ENCODE measurements at regions not wholly inside any gene's neighbourhood (a gene's known extent, or its start where the extent isn't known, plus 50 kb on each side); places are given as distances from the start of the nearest gene placed in this dataset.

DNA sequence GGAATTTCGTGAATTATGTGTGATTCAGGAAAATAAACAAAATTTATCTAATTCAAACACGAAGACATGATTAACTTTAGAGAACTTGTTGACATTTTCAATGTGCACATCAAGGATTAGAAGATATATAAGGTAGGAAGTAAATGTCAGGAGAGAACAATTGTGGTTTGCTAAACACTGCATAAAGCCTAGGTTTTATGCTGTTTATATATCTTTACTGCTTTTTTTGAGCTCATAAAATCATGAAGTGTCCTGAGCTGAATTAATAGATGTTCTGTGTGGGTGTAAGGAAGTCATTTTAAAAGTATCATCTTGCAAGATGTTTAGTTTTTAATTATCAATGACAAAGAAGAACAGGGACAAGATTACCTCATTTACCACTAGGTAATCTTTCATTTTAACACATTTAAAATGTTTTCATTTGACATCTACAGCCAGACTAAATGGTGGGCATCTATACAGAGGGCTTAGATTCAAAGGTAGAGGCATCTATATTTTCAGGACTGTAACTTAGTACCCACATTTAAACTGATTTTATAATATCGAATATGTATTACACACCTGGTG is 382.8 kb downstream of the ADAMTS20 start:
- DNase-seq, result no peak

DNA sequence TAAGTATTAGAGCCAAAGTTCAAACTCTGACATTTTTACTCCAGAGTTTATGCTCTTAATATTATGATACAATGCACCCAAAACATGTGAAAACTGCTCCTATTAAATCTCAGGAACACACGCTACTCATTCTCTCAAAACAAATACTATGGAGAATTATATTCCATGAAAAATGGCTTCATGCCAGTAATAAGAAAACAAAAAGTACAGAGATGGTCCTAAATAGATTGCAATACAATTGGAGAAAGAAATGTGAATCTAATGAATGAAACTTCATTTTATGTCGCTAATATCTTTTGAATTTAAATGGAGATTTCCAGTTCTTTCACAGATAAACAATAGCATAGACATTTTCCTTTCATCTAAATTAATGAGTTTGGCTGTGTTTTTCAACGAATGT is 384.3 kb downstream of the ADAMTS20 start:
- no peak for DNase-seq

DNA sequence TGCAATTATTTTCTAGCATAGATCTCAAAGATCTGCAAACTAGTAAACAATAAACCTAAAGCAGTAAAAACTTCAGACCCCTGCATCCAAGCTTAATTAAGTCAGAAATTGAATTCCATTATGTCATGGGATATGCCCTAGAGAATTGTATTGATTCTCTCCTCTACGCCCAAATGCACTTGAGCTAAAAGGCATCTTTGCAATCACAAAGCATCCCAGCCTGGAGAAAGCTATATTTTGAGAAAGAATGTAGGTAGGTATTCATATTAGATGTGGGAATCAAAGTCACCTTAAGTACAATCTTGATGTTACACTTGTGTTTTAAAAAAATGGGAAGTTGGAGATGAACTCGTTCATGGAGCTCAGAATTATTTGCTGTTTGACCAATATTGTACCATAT is 386.7 kb downstream of the ADAMTS20 start:
- DNase-seq, result no peak

DNA sequence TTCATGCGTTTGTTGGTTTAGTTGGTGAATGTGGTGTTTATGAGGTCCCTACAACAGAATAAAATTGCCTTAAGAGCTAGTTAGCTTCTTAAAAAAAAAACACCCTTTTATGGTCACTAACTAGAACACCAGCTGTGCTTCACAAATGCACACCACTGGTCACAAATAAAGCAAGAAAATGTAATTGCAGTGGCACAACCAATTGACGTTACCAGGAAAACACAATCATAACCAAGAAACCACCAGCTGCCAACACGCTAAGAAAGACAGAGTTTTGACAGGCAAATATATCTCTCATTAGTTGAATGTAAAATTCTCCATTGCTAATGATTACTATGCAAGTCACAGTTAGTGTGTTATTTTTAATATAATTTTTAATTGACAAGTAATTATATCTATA is 389.9 kb downstream of the ADAMTS20 start:
- DNase-seq, result no peak

DNA sequence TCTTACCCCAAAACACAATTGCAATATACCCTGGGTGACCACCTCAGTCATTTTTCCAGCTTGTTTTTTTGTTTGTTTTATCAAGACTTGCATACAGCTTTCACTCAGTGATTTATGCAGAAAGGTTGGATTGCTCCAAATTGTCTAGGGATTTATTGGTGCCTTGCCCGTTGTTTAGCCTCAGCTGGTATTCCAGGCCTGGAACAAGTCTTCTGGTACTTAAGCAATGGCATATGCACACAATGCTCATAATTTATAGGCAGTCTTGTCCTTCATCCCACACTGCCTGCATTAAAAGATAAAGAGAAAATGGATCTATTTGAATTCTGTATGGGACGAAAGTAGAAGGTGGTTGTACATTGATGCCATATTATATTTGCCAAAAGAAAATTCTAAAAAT is 392.5 kb downstream of the ADAMTS20 start:
- no peak for DNase-seq

DNA sequence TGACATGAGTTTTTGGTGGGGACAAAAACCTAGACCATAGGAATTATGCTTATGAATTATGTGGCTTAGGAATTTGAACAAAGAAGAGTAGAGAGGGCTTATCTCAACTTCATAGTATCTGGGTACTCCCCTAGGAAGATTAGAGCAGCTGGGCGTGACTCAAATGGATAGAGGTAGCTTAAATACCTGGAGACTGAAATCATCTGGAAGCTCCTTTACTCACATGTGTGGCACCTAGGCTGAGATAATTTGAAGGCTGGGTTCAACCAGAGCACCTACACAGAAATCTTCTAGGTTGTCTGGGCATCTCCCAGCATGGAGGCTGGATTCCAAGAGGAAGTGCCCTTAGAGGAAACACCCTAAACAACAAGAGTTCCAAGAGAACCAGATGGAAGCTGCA is 393.9 kb downstream of the ADAMTS20 start:
- DNase-seq, result no peak

DNA sequence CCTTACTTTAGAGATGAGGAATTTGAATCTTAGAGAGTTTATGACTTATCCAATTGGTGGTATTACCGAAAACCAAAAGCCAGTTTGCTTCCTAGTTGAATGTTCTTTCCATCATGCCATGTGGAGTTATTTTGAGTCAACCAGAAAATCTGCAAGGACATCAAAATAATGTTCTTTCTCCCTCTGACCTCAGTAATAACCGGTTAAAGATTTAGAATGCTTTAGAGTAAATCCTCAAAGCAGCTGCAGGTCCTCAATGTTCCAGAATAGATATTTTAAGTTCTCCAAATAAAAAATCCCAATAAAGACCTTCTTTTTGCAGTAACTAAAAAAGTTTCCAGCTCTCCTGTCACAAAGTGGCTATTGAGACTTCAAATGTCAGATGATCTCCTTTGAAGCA is 396.6 kb downstream of the ADAMTS20 start:
- DNase-seq, result no peak

DNA sequence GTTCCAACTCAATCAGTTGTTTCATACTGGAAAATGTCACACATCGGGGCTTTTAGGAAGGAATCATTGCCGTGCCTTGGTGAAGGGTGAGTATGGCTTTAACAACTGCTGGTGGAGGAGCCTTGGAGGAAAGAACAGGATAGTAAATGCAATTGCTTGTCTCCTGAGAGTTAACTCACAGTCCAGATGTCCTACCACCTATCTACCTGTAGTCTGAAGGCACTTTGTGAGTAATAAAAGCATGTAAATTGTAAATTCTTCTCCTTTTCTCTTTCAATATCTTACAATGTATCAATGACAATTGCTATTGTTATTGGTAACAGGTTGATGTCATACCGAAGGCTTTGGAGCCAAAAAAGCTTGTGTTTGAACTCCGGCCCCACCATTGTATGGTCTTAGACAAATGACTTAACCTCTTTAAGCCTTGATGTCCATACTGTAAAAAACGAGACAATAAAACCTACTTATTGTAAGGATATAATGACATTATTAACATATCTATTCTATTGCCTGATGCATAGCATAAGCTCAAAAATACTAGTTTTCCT is 397.4 kb downstream of the ADAMTS20 start:
- DNase-seq, result no peak

DNA sequence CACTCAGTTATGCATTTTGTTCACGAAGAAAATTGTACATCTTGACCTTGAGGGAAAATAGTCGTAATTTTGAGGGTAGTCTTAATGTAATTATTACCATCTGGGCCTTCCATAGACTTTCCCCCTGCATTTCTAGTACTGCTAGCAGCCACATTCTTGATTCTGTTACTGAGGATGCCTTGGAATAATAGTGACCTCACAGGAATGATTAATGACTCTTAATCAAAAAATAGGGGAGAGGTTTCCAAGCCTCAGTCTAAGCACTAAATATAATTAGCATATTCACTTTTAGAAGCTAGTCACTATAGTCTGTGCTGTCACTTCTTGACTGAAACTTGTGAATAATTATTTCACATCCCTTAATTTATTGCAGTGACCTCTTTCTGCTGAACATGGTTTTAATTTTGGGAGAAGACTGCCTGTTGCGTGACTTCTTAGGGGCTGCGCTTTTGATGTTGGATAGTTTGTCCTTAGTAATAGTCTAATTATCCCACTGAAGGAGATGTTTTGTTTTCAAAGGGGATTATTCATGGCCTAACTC is 400.5 kb downstream of the ADAMTS20 start:
- no peak for DNase-seq

DNA sequence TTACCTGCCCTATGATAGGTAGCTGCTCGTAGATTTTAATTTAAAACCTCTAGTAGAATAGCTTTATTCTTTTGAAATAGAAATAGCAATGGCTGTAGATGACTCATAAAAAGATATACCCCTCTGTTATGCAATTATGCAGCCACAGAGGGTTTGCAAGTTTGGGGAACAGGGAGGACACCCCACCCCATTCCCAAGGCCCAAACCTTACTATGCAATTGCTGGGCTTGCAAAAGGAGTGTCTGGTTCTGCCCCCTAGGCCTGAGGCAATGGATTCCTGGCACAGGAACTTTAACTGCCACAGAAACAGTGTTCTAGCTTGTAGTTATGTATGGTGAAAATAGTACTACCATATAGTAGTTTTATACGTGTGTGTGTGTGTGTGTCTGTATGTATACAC is 403.3 kb downstream of the ADAMTS20 start:
- DNase-seq, result no peak

DNA sequence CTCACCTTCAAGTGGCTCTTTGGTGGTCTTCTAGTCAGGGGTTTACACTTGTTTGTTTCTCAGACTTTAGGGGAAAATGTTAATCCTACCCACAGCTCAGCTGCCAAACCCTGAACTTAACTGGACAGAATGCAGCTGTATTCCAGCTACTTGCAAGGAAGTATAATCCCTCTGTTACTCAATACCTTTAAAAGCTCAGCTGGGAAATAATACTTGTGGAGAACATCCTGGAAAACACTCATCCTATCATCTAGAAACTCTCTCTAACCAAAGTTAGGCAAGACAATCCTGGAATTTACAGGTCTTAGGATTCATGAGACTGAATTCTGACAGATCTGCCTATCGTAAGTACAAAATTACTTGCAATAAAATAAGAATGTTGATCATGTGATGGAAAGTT is 404.1 kb downstream of the ADAMTS20 start:
- DNase-seq, result no peak

DNA sequence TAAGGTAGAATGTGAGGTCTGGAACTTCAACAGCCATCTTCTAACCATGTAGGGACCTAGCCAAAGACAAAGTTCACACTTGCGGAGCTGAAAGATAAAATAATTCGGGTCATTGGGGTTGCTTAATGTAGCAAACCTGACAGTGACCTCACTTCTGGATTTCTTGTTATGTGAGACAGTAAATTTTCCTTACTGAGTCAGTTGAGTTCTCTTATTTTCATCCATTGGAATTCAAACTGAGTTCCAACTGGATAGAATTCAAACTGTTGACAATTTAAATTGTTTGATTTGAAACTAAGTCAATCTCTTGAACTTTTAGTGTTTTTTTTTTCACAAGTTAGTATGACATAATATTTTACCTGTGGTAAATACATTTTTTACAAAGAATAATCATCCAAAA is 406.5 kb downstream of the ADAMTS20 start:
- no peak for DNase-seq

DNA sequence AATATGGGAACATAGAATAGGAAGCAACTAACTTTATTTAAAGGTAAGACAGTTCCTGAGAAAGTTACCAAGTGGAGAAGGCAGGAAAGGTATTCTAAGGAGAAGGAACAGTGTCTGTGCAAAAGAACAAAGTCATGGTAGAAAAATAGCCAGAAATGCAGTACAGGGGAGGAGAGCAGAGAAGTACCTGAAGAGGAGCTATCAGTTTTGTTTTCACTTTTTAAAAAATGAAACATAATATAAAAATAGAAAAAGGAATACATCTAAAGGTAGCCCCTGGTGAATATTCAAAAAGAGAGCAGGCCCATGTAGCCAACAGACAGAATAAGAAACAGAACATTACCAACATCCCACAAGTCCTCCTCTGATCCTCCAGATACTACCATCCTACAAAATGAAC is 408.7 kb downstream of the ADAMTS20 start:
- no peak for DNase-seq

DNA sequence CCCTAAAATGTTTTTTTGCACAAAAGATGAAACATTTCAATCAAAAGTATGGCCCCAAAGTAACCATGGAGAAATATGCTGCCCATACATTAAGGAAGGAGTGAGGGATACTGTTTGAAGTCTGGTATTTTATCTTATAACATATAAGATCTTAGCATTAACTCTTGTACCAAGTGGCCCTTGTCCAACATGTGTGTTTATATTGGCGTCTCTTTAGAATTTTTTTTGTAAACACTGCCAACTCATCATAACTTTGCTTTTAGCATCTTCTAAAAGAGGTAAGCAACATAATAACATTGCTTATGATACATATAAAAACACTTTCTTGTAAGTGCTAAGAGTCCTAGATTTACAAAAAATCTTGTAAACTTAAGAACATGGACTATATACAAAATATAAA is 419.7 kb downstream of the ADAMTS20 start:
- no peak for DNase-seq

DNA sequence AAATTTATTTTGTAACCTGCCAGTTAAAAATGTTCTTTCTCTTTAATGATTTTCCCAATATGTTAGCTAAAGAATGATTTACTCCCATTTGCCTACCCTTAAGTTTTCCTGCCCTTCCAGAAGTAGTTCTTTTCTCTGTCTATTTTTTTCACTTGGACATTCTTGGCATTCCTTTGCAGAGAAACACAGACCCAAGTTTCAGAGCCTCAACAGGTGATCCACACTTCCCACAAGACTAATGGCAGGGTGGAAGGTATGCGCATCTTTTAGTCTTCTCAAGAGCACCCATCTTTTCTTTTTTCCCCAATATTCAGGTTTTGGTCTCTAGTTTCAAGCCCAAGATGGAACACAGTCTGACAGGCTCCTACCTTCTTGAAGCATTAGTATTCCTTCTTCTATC is 420.7 kb downstream of the ADAMTS20 start:
- DNase-seq, result no peak

DNA sequence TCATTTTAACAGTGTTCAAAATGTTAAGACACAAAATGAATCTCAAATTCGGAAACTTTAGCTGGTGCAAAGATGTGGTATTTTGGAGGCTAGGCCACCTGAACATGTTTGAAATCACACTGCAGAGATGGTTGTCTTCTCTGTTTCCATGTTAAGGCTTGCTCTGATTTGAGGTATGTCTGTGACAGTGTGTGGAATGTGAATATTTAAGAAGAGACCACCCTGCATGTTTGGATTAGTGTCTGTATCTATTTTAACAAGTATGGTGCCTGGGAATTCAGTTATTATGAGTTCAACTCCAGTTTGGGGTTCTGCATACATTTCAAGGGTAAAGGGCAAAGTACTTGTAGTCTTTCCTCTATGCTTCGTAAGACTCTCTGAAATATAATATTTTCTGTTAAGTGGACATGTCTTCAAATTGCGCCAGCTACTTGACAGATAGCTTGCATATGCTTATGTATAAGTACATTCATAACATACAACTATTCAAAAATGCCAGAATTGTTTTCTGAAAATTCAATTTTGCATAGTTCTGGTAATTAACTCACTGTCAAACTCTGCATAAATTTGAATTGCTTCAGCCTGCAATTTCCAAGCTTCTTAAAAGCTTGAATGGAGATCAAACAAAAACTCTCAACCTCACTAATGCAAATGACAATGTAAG is 424.0 kb downstream of the ADAMTS20 start:
- no peak for DNase-seq

DNA sequence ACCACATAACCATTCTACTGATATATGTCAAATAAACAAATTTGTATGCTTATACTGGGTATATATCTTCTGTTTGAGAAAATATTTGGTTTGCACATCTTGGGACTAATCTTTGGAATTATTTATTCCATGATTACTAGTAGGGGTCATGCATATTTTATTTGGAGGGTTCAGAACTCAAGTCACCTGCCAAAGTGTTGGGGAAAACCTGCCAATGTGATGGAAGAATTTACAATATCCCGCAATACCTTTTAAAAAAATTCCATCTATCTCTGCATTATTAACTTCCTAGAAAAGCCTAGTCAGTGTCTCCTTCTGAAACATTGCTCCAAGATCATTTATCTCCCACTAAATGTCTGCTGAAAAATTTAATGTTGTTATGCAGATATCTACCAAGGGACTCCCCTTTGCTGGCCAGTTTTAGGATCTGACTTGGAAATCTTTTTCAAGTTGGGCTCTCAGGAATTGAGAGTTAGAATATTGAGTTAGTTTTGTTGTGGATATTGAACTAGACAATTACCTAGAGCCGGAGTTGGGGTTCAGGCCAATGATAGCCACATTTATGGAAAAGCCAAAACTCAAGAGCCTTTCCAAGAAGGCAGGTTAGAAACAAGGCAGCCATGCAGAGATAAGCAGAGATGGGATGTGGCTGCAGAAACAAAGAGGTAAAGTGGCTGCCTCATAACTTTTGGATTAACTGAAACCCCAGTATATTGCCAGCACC is 425.2 kb downstream of the ADAMTS20 start:
- no peak for DNase-seq

DNA sequence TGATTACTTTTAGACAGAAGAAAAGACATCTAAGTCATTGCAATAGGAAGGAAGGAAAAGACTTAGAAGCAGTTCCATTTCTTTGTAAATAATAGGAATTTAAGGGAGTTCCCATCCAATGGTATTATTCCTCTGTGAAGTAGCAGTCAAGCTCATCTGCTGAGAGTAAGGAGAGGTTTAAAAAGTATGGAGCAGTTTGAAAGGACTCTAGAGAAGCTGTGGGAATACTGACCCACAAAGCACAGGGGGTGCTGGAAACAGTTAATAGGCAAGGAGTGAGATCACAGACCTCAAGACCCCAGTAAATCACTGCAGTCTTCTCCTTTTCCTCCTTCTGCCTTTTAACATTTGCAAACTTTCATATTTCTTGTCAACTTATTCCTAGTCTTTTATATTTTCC is 428.5 kb downstream of the ADAMTS20 start:
- DNase-seq, result no peak

DNA sequence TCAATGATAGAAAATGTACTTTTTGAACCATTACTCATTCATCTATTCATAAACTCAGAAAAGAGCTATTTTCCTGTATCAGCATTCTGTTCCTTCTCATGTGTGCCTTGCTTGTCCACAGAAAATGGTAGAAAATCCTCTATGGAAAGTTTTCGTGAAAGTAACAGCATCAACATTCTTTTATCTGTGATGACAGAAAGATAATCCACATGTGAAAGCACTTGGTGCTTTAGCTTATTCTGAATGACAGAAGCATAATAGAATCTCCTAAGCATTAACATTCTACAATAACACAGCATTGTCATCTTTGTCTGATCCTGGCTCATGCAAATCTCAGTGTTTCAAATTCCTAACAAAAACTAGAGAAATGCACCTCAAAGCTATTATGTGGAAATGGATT is 431.9 kb downstream of the ADAMTS20 start:
- no peak for DNase-seq

DNA sequence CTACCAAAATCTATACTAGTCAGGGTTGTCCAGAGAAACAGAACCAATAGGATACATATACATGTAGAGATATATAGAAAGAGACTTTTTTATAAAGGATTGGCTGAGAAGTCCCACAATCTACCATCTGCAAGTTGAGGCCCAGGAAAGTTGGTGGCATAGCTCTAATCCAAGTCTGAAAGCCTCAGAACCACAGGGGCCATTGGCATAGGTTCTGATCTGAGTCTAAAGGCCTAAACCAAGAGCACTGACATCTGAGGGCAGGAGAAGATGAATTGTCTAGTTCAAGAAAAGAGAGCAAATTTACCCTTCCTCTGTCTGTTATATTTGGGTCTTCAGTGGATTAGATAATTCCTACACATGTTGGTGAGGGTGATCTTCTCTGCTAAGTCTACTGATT is 433.1 kb downstream of the ADAMTS20 start:
- DNase-seq, result no peak

DNA sequence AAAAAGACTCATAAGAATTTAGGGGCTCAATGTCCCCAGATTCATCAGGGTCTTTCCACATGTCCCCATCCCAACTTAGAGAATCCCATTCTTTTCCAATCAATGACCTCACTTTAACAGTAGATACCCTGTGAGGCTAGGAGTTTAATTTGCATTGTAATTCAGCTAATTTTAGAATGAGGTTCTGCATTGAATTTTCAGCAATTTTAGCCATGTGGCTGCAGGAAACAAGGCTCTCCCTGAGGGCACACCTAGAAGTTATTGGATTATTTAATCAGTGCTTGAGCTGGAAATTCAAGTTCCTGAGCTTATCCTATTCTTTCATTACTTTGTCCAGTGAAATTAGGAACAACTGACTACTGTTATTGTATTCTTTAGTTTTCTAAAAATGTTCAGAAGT is 433.8 kb downstream of the ADAMTS20 start:
- DNase-seq, result no peak

DNA sequence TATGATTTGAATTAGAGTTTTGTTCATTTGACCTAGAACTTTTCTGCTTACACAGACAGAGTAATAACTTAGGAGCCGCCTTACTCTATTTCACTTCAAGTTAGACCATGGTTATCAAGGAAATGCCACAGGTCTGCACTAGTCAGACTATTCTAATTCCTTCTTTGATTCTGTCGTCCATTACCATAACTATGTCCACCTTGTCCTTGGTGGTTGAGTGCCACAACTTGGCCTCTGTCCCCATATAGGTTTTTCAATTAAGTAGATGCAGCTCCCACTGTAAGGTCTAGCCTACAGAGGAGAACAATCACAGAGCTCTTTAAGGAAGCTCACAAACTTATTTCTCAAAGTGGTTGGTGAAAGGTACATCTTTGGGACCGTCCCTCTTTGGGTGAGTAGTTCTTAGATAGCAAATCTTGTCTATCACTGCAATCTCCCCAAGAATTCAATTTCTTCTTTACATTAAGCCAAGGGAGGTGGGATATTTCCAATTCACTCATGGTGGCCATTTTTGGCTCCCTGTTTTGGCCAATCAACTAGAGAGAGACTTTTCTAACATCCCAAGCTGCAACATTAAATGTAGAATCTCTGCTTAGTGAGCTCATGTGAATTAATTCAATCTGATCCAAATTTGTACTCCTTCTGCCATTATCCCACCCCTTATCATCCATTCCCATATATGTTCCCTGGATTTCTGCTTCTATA is 434.6 kb downstream of the ADAMTS20 start:
- DNase-seq, result no peak

DNA sequence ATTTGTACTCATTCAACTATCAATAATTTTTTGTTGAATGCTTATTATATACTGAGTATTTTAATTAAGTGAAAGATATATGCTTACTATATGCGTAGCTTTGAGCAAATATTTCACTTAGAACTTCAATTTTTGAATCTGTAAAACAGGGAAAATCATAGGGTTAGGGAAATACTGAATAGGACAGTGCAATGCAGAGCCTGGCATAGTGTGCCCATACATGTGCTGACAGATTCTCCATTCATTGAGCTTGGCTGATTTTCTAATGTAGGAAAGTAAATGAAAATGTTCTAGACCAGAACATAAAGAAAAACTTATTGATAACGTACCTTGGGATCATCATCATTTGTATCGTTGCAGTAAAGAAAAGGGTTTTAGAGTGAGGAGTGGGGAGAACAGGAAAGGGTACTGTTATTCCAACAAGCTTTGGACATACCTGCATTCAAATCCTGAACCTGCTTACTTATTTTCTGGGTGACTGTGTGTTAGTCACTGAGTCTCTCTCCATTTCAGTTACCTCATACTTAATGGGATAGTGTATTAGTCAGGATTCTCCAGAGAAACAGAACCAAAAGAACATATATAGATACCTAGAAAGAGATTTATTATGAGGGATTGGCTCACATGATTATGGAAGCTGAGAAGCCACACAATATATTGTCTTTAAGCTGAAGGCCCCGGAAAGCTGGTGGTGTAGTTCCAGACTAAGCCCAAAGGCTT is 436.4 kb downstream of the ADAMTS20 start:
- no peak for DNase-seq

Measured in inflammatory macrophage treated with lipopolysaccharide for 1 hour (primary cell).